Kidney glomerular epithelial cell (primary cell): ENCODE measurements at regions not wholly inside any gene's neighbourhood (a gene's known extent, or its start where the extent isn't known, plus 50 kb on each side); places are given as distances from the start of the nearest gene placed in this dataset.

ENCODE experiments used
- DNase-seq: peaks from one replicate; lab custom pipeline; 2025; lab: John Stamatoyannopoulos, UW

DNA sequence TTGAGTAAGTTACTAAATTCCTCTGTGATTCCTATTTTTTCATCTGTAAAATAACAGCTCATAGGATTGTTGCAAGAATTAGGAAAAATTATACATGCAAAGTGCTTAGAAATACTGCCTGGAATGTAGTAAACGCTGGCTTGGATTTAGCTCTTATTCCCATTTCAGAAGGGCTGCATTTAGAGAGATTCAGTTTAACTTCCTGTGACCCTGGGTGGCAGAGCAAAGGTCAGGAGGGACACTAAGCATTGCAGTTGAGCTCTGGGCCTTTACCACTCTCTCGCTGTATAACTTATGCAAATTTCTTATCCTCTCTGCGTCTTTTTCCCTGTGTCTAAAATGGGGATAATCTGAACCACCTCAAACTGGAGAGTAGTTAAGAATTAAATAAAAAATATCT is 241.0 kb upstream of the POU3F1 start:
- no peak for DNase-seq

DNA sequence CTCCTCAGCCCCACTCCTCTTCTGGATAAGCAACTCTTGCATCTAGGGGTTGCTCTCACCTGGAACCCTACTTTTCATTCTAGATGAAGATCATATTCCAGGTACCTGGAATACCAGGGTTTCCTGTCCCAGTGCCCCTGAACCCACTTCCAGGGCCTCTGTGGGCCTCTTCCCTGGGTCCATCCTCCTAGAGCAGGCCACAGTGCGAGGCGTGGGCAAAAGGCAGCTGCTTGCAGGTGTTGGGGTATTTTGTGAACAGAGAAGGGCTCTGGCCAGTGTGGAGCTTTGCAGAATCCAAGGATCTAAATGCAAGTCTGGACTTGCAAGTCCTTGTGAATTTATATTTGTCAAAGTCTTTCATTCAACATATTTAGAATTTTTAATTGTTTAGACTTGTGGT is 240.4 kb upstream of the POU3F1 start:
- DNase-seq, result no peak

DNA sequence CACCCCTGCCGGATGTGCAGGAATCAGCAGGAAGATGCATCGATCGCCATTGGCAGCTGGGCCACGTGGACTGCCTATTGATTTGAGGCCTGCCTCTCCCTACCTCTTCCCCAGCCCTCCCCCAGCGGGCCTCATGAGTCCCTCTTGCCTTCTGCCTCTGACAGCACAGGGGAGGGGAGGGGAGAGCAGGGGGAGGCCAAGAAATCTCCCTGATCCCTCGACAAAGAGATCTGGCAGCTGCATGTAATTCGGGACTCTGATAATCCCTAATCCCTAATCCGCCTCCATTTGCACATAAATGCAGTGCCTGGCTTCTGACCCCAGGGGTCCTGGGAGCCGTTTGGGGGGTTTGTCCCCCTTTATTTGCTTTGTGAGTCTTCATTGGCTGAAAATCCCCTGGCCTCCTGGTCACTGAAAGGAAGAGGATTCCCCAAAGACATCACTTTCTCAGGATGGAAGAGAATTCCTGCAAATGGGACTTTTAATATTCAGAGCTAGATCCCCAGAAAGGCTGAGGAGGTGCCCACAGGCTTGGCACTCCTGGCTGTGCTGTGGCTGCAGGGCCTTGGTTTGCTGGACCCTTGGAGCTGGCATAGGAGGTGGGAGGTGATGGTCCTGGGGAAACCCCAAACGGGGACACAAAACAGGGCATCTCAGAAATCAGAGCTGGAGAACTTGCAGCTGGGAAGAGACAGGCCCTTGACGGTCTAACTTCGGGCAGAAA is 239.4 kb upstream of the POU3F1 start:
- no peak for DNase-seq

DNA sequence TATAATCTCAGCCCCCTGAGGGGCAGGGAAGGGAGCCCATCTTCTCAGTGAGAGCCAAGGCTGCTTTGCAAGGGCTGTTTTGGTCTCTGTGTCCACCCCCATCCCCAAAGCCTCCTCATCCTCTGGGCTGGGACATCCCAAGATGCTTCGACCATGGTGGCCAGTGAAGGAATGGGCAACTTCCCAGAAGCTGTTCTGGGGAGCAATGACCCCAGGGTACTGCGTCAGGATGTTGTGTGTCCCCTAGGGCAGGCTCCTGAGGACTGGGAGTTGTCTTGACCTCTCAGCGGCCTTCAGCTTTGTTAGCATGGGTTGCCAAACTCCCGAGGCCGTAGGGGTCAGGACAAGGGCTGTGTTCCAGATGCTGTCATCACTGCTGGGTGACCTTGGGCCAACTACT is 238.4 kb upstream of the POU3F1 start:
- DNase-seq, result no peak

GRCh38 chr1:38283696-38284470 is 237.3 kb upstream of the POU3F1 start:
- no peak for DNase-seq

GRCh38 chr1:38279148-38279547 is 232.6 kb upstream of the POU3F1 start:
- no peak for DNase-seq

DNA sequence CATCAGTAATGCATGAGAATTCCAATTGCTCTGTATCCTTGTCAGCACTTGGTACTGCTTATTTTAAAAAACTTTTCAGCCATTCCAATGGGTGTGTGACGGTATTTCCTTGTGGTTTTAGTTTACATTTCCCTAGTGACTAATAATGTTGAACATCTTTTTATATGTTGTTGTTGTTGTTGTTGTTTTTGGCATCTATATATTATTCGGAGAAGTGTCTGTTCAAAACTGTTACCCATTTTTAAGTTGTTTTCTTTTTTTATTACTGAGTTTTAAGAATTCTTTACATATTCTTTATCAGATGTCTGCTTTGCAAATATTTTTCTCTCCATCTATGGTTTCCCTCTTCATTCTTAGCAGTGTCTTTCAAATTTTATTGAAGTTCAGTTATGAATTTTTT is 231.1 kb upstream of the POU3F1 start:
- DNase-seq, result no peak

DNA sequence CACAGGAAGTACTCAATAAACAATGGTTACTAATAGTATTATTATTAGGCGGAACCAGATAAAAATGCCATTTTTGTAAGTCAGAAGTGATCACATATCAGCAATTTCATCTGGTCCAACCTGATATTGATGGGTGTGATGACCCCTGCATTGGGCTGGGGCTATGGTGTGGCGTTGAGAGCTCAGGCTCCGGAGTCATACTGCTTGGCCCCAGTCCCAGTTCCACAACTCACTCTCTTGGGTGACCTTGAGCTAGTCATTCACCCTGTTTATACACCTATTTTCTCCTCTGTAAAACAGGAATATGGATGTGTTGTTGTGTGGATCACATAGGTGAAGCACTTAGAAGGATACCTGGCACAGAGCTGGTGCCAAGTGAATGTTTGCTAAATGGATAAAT is 229.4 kb upstream of the POU3F1 start:
- no peak for DNase-seq

DNA sequence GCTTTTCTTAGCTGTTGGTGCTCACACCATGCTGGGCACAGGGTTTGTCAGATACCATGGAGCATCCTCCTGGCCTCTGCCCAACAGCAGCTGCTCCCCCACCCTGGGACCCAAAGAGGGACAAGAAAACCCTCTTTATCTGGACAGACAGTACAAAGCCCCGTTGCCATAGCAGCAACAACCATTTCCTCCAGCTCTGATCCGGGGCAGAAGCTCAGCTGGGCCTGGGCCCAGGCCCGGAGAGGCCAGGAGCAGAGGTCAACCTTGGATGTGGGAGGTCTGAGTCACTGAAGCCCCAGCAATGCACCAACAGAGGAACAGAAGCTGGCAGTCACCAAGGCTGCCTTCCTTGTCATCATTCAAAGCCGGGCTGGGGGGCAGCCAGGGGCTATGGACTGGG is 228.4 kb upstream of the POU3F1 start:
- no peak for DNase-seq

GRCh38 chr1:38273196-38273804 is 226.7 kb upstream of the POU3F1 start:
- DNase-seq, result no peak

GRCh38 chr1:38272515-38272914 is 225.9 kb upstream of the POU3F1 start:
- DNase-seq, result no peak

GRCh38 chr1:38270849-38271633 is 224.4 kb upstream of the POU3F1 start:
- no peak for DNase-seq

DNA sequence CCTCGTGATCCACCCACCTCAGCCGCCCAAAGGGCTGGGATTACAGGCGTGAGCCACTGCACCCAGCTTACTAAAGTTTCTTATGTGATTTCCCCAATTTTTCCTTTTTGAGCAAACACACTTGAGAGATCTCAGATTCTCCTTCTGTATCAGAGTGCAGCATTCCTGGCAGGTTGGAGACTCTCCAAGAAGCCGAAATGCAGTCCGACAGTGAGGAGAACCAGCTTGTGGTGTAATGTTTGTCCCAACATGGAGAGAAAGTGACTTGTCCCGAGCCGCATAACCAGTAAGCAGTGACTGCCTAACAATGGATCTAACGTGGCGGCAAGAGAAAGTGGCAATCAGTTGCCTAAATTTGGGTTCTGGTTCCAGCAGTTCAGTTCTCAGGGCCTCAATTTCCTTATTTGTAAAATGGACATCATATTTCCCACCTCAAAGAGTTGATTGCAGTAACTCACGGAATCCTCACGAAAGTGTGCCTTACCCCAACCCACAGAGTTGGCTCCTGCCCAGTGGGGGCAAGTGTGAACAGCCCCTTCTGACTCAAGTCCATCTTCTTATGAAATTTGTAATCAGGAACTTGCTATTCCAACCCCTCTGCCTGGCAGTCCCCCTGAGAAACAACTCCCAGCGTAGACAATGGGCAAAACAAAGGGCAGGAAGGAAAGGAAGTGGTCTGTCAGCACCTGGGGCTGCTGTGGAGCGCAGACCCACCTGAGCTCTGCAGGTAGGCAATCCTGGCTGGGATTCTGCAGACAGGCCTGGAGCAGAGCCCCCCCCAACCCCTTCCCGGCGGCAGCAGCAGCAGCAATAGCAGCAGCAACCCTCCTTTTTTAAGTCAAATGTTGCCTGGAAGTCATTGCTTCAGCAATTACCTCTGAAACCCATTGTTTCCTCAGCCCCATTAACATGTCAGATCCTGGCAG is 223.6 kb upstream of the POU3F1 start:
- no peak for DNase-seq

DNA sequence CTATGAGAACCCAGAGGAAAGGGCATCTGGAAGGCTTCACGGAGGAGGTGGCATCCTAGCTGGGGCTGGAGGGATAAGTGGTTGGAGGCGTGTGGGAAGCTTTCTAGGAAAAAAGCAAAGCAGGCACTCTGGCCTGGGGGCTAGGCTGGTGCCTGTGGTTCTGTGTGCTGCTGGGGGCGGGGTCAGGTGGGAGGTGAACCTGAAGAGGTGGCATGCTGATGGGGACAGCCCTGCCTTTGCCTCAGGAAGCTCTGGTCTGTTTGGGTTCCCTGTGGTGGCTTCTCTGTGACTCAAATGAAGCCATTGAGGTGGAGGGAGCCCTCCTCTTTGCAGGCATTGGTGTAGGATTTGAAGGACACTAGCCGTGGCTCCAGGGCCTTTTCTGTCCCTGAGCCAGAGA is 221.6 kb upstream of the POU3F1 start:
- no peak for DNase-seq

GRCh38 chr1:38267037-38268036 is 220.7 kb upstream of the POU3F1 start:
- DNase-seq, result no peak

- no peak for DNase-seq
Measured at GRCh38 chr1:38266197-38266520, 219.6 kb upstream of the POU3F1 start.

DNA sequence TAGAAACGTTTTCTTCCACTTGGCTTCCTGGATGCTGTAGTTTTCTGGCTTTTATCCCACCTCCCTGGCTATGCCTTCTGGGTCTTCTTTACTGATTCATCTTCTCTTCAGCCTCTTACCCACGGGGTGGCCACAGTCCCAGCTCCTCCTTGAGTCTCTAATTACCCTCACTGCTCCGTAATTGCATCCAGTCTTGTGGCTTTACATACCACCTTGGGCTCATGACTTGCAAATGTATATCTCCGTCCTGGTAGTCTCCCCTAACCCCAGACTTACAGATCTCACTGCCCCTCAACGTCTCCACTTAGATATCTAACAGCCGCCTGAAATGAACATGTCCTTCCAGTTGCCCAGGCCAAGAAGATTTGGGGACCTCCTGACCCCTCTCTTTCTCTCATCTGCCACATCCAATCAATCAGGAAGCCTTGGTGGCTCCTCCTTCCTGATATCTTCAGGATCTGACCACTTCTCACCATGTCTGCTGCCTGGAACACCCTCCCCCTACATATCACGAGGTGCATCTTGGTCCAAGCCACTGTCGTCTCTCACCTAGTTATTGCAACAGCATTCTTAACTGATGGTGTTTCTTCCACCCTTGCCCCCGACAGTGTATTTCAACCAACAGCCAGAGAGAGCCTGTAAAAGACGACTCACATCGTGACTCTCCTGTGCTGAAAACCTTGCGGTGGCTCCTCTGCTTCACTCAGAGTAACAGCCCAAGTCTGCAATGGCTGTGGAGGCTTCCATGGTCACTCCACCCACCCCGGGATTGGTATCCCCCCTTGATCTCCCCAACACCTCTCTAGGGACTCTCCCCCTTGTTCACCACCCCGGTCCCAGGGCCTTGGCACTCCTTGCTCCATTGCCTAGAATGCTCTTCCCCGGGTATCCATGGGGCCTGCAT is 219.0 kb upstream of the POU3F1 start:
- DNase-seq, result no peak

- DNase-seq, result no peak
Measured at GRCh38 chr1:38263438-38263837, 216.8 kb upstream of the POU3F1 start.

DNA sequence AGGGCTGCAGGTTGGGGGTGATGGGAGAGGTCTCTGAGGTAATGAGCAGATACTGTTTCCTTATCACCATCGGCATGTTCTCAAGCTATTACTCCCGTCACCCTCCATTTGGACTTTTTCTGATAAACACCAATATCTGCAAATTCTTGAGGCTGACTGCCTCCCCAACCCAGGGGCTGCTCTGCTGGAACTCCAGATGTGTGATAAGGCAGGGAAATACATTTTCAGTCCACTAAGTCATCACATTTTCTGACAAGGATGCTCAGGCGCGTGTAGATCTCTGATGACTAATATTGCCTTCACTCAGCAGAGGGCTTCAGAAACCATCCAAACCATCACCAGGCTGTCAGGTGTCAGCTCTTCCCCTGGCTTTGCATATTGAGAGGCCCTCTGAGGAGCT is 215.0 kb upstream of the POU3F1 start:
- DNase-seq, result no peak
